ENCODE measurements at regions not wholly inside any gene's neighbourhood (a gene's known extent, or its start where the extent isn't known, plus 50 kb on each side); places are given as distances from the start of the nearest gene placed in this dataset.

DNA sequence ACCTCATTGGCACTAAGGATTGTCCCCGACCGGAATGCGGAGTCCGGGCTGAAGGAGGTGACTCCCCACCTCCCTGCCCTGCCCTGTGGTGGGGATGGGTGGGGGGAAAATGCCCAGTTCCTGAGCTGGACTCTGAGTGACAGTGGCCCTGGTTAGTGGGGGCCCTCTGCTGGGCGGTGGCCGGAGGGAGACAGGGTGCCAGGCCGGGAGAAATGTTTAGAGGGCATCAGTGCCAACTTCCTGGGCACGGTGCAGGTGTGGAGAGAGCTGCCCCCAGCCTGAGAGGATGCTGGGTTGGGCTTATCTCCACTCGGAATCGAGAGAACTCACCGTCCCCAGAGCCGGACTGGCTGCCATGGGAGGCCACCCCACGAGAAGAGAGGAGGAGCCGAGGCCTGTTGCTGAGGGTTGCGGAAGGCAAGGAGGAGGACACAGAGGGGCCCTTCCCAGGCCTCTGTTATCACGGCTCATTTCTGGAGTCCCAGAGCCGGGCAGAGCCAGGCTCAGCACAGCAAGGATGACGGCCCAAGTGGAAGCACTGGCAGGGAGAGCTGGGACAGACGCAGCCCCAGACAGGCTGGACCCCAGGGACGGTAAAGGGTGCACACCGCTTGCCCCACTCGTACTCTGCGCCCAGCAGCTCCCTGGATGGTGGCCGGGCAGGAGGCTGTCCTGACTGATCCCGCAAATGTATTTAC is 156.7 kb downstream of the KIF26A start:
- Histone ChIP-seq H3K27ac (ENCODE audit: low read depth in 1 of 2, low read length in 2 of 2) (no peak overlapping the region), H3K4me3 (ENCODE audit: low read depth in 1 of 3, low read length in 3 of 3) (no peak overlapping the region), H3K9me3 (ENCODE audit: control insufficient read depth in 4 of 4, low read length in 3 of 4) (no peaks in the 10 kb centered on the region), H3K27me3 (ENCODE audit: control insufficient read depth in 4 of 4, insufficient read depth in 4 of 4, low read length in 3 of 4) (peaks cover 0 to 2% (median 0%) of the 10 kb centered on the region in 4 donors), H3K4me1 (ENCODE audit: control insufficient read depth in 4 of 4, insufficient read depth in 4 of 4, low read length in 3 of 4) (peaks cover 4 to 15% (median 13%) of the 10 kb centered on the region in 4 donors), H3K9ac (ENCODE audit: low read depth in 1 of 2, low read length in 2 of 2) (no peak overlapping the region), H3K36me3 (ENCODE audit: control insufficient read depth in 4 of 4, insufficient read depth in 3 of 4, low read depth in 1 of 4, low read length in 3 of 4) (no peaks in the 10 kb centered on the region)
- 74% methylated on average over 25 of the region's 25 CpGs for WGBS
- DNase-seq (ENCODE audit: low spot score), result no peak
- TF ChIP-seq TAF1 (conservative IDR thresholded peaks at IDR 0.05) (no peak), ATF3 (IDR thresholded peaks at IDR 0.05) (no peak), MAX (IDR thresholded peaks at IDR 0.05) (no peak), ZBTB33 (IDR thresholded peaks at IDR 0.05) (no peak), GABPA (IDR thresholded peaks at IDR 0.05 in 1 of 2, conservative IDR thresholded peaks at IDR 0.05 in 1 of 2) (no peak), YY1 (IDR thresholded peaks at IDR 0.05) (no peak), RXRA (IDR thresholded peaks at IDR 0.05) (no peak), FOXA1 (IDR thresholded peaks at IDR 0.05) (no peak), JUND (IDR thresholded peaks at IDR 0.05) (no peak), SP1 (IDR thresholded peaks at IDR 0.05) (no peak), RAD21 (IDR thresholded peaks at IDR 0.05) (no peak), NR2F2 (IDR thresholded peaks at IDR 0.05) (no peak), EGR1 (IDR thresholded peaks at IDR 0.05; ENCODE audit: low read depth in 2 of 2) (no peak), REST (IDR thresholded peaks at IDR 0.05) (no peak), HNF4A (conservative IDR thresholded peaks at IDR 0.05) (no peak), FOXA2 (IDR thresholded peaks at IDR 0.05) (no peak)
- TF ChIP-seq, protein P1, sequence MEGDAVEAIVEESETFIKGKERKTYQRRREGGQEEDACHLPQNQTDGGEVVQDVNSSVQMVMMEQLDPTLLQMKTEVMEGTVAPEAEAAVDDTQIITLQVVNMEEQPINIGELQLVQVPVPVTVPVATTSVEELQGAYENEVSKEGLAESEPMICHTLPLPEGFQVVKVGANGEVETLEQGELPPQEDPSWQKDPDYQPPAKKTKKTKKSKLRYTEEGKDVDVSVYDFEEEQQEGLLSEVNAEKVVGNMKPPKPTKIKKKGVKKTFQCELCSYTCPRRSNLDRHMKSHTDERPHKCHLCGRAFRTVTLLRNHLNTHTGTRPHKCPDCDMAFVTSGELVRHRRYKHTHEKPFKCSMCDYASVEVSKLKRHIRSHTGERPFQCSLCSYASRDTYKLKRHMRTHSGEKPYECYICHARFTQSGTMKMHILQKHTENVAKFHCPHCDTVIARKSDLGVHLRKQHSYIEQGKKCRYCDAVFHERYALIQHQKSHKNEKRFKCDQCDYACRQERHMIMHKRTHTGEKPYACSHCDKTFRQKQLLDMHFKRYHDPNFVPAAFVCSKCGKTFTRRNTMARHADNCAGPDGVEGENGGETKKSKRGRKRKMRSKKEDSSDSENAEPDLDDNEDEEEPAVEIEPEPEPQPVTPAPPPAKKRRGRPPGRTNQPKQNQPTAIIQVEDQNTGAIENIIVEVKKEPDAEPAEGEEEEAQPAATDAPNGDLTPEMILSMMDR (IDR thresholded peaks at IDR 0.05; ENCODE audit: low read depth, low read length, missing input control), result no peak
